NCI-H1105 treated with DMSO at 0.1 percent for 48 hours (cell line): ENCODE measurements at regions not wholly inside any gene's neighbourhood (a gene's known extent, or its start where the extent isn't known, plus 50 kb on each side); places are given as distances from the start of the nearest gene placed in this dataset.
"Not testable (repeated sequence)": the region's sequence is repeated elsewhere in the genome, so short reads cannot be mapped to it uniquely, and the experiment has no call there.

ENCODE experiments used
- DNase-seq: peaks from one replicate; lab custom pipeline; 2025; lab: John Stamatoyannopoulos, UW

- DNase-seq, result no peak
These were observed 1203.9 kb downstream of the AMY1C start for GRCh38 chr1:104953555-104953954.

GRCh38 chr1:104973516-104973915 lies 1223.8 kb downstream of the AMY1C start:
- no peak for DNase-seq

GRCh38 chr1:104979651-104980050 lies 1230.0 kb downstream of the AMY1C start:
- no peak for DNase-seq

GRCh38 chr1:104987210-104987609 lies 1237.5 kb downstream of the AMY1C start:
- no peak for DNase-seq

- DNase-seq, result no peak
These were observed 1239.3 kb downstream of the AMY1C start for GRCh38 chr1:104989012-104989411.

- DNase-seq, result peak; percentile 85
These were observed 1242.0 kb downstream of the AMY1C start for GRCh38 chr1:104991702-104992101.

- no peak for DNase-seq
These were observed 1251.1 kb downstream of the AMY1C start for GRCh38 chr1:105000793-105001192.

GRCh38 chr1:105004515-105004914 lies 1254.8 kb downstream of the AMY1C start:
- DNase-seq, result no peak

GRCh38 chr1:105005594-105006195 lies 1256.0 kb downstream of the AMY1C start:
- DNase-seq, result no peak

- no peak for DNase-seq
These were observed 1267.9 kb downstream of the AMY1C start for GRCh38 chr1:105017587-105017986.

- no peak for DNase-seq
These were observed 1274.0 kb downstream of the AMY1C start for GRCh38 chr1:105023719-105024118.

- DNase-seq, result no peak
These were observed 1278.3 kb downstream of the AMY1C start for GRCh38 chr1:105027838-105028471.

GRCh38 chr1:105072446-105072845 lies 1322.7 kb downstream of the AMY1C start:
- DNase-seq, result no peak

- DNase-seq, result no peak
These were observed 1323.2 kb downstream of the AMY1C start for GRCh38 chr1:105072850-105073249.

- no peak for DNase-seq
These were observed 1324.0 kb downstream of the AMY1C start for GRCh38 chr1:105073660-105074059.

- no peak for DNase-seq
These were observed 1333.9 kb downstream of the AMY1C start for GRCh38 chr1:105083611-105084010.

GRCh38 chr1:105087506-105087905 lies 1337.8 kb downstream of the AMY1C start:
- no peak for DNase-seq

GRCh38 chr1:105088166-105088565 lies 1338.5 kb downstream of the AMY1C start:
- no peak for DNase-seq

GRCh38 chr1:105093893-105094292 lies 1344.2 kb downstream of the AMY1C start:
- not testable (repeated sequence) for DNase-seq

GRCh38 chr1:105100102-105100501 lies 1350.4 kb downstream of the AMY1C start:
- DNase-seq, result peak; percentile 63

GRCh38 chr1:105101261-105101660 lies 1351.6 kb downstream of the AMY1C start:
- no peak for DNase-seq

- no peak for DNase-seq
These were observed 1352.7 kb downstream of the AMY1C start for GRCh38 chr1:105102371-105102770.

- DNase-seq, result no peak
These were observed 1372.3 kb downstream of the AMY1C start for GRCh38 chr1:105122041-105122440.
